Activated CD8-positive, alpha-beta T cell treated with anti-CD3 and anti-CD28 coated beads, Interleukin-2, amount 10 ng/mL, durations not matched to agents 7 days and 5 days (primary cell): ENCODE measurements at regions not wholly inside any gene's neighbourhood (a gene's known extent, or its start where the extent isn't known, plus 50 kb on each side); places are given as distances from the start of the nearest gene placed in this dataset.
"Not testable (repeated sequence)": the region's sequence is repeated elsewhere in the genome, so short reads cannot be mapped to it uniquely, and the experiment has no call there.

Experiments used
- ATAC-seq: fragments of 150-1000 bp; cut with Tn5 transposase; one replicate; pipeline ENCODE4 v1.10.0; 2021; ENCODE audit warnings: moderate library complexity
- CTCF ChIA-PET: fragments of 350-600 bp; sonication (Branson Sonifier 250); formaldehyde crosslinking; loops from one replicate; lab custom pipeline; 2021; ENCODE audit warnings: antibody characterized with exemption; lab: Charles Lee
- POLR2A ChIA-PET: fragments of 350-600 bp; sonication (Branson Sonifier 250); formaldehyde crosslinking; loops from one replicate; lab custom pipeline; 2021; ENCODE audit warnings: antibody characterized with exemption; lab: Charles Lee
- DNase-seq: peaks from one replicate; pipeline ENCODE4 v3.0.0-alpha.2; 2020
- H3K27ac Mint-ChIP-seq: one replicate; pipeline ENCODE4 v1.8.0; 2021; ENCODE audit warnings: mild to moderate bottlenecking, mixed read lengths
- H3K27me3 Mint-ChIP-seq: one replicate; pipeline ENCODE4 v1.8.0; 2021; ENCODE audit warnings: low read depth, mixed read lengths
- H3K36me3 Mint-ChIP-seq: one replicate; pipeline ENCODE4 v1.8.0; 2021; ENCODE audit warnings: low read depth, mixed read lengths
- H3K4me1 Mint-ChIP-seq: one replicate; pipeline ENCODE4 v1.8.0; 2021; ENCODE audit warnings: low read depth, mixed read lengths
- H3K4me3 Mint-ChIP-seq: one replicate; pipeline ENCODE4 v1.8.0; 2021; ENCODE audit warnings: mild to moderate bottlenecking, mixed read lengths
- H3K9me3 Mint-ChIP-seq: one replicate; pipeline ENCODE4 v1.8.0; 2022; ENCODE audit warnings: mixed read lengths; ENCODE audit not compliant: insufficient read depth

GRCh38 chr9:78994471-78994870 lies 577.3 kb upstream of the TLE4 start:
- no peak for DNase-seq
- Mint-ChIP-seq H3K4me3 (no peak overlapping the region), H3K27me3 (no peaks in the 10 kb centered on the region), H3K36me3 (no peaks in the 10 kb centered on the region), H3K4me1 (no peaks in the 10 kb centered on the region), H3K27ac (no peak overlapping the region), H3K9me3 (no peaks in the 10 kb centered on the region)
- ChIA-PET CTCF (no interaction called here), POLR2A (no interaction called here)
- no peak for ATAC-seq

- H3K36me3 Mint-ChIP-seq, H3K27me3 Mint-ChIP-seq, DNase-seq, ATAC-seq, H3K27ac Mint-ChIP-seq, H3K4me3 Mint-ChIP-seq, POLR2A ChIA-PET, H3K9me3 Mint-ChIP-seq, CTCF ChIA-PET, H3K4me1 Mint-ChIP-seq: not testable (repeated sequence)
Observed at GRCh38 chr9:78994974-78995373, 576.8 kb upstream of the TLE4 start.

DNA sequence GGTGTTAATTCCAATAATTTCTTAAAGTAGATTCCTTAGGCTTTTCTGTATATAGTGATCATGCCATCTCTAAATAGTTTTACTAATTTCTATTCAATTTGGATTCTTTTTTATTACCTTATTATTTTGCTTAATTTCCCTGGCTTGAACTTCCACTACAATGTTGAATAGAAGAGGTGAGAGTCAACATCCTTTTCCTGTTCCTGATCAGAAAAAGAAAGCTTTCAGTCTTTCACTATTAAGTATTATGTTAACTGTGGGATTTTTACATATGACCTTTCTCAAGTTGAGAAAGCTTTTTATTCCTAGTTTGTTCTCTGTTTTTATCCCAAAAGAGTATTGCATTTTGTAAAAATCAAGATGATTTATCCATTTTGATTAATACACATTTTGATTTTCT lies 574.5 kb upstream of the TLE4 start:
- ATAC-seq (no peak), DNase-seq (no peak)
- H3K9me3 Mint-ChIP-seq: no peaks in the 10 kb centered on the region
- H3K4me1 Mint-ChIP-seq: no peaks in the 10 kb centered on the region
- H3K36me3 Mint-ChIP-seq: no peaks in the 10 kb centered on the region
- no peak overlapping the region for H3K4me3 Mint-ChIP-seq
- H3K27ac Mint-ChIP-seq: no peak overlapping the region
- no peaks in the 10 kb centered on the region for H3K27me3 Mint-ChIP-seq
- CTCF ChIA-PET: no interaction called here
- POLR2A ChIA-PET: no interaction called here

GRCh38 chr9:79000230-79001002 lies 571.3 kb upstream of the TLE4 start:
- no peak overlapping the region for H3K4me3 Mint-ChIP-seq
- no peak for ATAC-seq
- no peak for DNase-seq
- no peaks in the 10 kb centered on the region for H3K9me3 Mint-ChIP-seq
- ChIA-PET POLR2A (no interaction called here), CTCF (no interaction called here)
- H3K27me3 Mint-ChIP-seq: no peaks in the 10 kb centered on the region
- no peaks in the 10 kb centered on the region for H3K36me3 Mint-ChIP-seq
- no peaks in the 10 kb centered on the region for H3K4me1 Mint-ChIP-seq
- no peak overlapping the region for H3K27ac Mint-ChIP-seq

GRCh38 chr9:79001012-79001411 lies 570.8 kb upstream of the TLE4 start:
- ChIA-PET CTCF (no interaction called here), POLR2A (no interaction called here)
- DNase-seq (no peak), ATAC-seq (no peak)
- Mint-ChIP-seq H3K27ac (no peak overlapping the region), H3K4me3 (no peak overlapping the region), H3K9me3 (no peaks in the 10 kb centered on the region), H3K4me1 (no peaks in the 10 kb centered on the region), H3K27me3 (no peaks in the 10 kb centered on the region), H3K36me3 (no peaks in the 10 kb centered on the region)

GRCh38 chr9:79003514-79003913 lies 568.3 kb upstream of the TLE4 start:
- no peaks in the 10 kb centered on the region for H3K36me3 Mint-ChIP-seq
- no peaks in the 10 kb centered on the region for H3K4me1 Mint-ChIP-seq
- no peak for DNase-seq
- ChIA-PET POLR2A (no interaction called here), CTCF (no interaction called here)
- no peaks in the 10 kb centered on the region for H3K27me3 Mint-ChIP-seq
- no peak overlapping the region for H3K4me3 Mint-ChIP-seq
- H3K27ac Mint-ChIP-seq: no peak overlapping the region
- no peak for ATAC-seq
- H3K9me3 Mint-ChIP-seq: no peaks in the 10 kb centered on the region

DNA sequence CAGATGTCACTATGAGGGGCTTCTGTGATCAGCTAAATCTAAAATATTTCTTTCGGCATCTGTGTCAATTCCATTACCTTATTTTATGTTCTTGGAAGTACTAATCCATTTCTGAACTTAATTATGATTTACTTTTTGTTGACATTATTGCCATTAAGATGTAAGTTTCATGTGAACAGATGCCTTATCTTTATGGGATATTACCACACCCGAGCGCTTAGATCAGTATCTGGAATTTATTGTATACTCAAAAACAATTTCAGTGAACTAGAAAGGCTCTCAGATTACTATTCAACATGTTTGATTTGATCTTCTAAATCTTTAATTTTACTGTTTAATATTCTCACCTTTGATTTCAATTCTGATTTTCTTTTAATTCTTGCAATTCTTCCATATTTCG lies 567.7 kb upstream of the TLE4 start:
- Mint-ChIP-seq H3K9me3 (no peaks in the 10 kb centered on the region), H3K4me3 (no peak overlapping the region), H3K27me3 (no peaks in the 10 kb centered on the region), H3K36me3 (no peaks in the 10 kb centered on the region), H3K27ac (no peak overlapping the region), H3K4me1 (no peaks in the 10 kb centered on the region)
- CTCF ChIA-PET: no interaction called here
- no peak for ATAC-seq
- no peak for DNase-seq
- POLR2A ChIA-PET: no interaction called here

- ChIA-PET CTCF (no interaction called here), POLR2A (no interaction called here)
- no peak overlapping the region for H3K4me3 Mint-ChIP-seq
- no peak overlapping the region for H3K27ac Mint-ChIP-seq
- H3K27me3 Mint-ChIP-seq: no peaks in the 10 kb centered on the region
- no peaks in the 10 kb centered on the region for H3K4me1 Mint-ChIP-seq
- H3K36me3 Mint-ChIP-seq: no peaks in the 10 kb centered on the region
- no peaks in the 10 kb centered on the region for H3K9me3 Mint-ChIP-seq
- ATAC-seq (no peak), DNase-seq (no peak)
Observed at GRCh38 chr9:79006546-79006945, 565.2 kb upstream of the TLE4 start.

DNA sequence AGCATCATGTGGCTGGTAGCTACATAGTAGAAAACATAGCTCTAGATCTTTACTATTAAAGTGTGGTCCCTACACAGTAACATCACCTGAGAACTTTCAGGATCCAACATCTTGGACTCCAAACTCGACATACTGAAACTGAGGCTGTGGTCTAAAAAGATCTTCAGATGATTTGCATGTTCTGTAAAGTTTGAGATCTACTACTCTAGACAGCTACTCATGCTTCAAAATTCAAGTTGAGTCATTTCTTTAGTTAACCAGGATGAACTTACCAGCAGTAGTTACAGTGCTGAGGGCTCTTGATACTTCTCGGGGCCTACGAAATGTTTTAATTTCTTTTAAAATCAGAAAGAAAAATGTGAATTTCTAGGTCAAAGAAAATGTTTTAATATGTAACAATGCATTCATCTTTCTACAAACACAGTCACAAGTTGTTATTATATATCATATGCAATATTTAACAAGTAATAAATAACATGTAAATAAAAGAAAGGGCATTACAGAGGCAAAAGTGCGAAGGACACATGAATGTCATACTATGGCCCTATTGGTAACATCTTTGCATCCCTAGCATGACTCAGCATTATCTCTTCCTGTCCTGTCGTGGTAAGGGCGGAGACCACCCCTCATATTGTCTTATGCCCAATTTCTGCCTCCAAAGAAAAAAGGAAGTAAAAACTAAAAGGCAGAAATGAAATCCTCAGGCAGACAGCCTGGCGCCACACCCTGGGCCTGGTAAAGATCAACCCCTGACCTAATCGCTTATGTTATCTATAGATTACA lies 563.9 kb upstream of the TLE4 start:
- Mint-ChIP-seq H3K27ac (no peak overlapping the region), H3K4me3 (no peak overlapping the region), H3K9me3 (no peaks in the 10 kb centered on the region), H3K27me3 (no peaks in the 10 kb centered on the region), H3K36me3 (no peaks in the 10 kb centered on the region), H3K4me1 (no peaks in the 10 kb centered on the region)
- no peak for DNase-seq
- ChIA-PET CTCF (no interaction called here), POLR2A (no interaction called here)
- no peak for ATAC-seq

DNA sequence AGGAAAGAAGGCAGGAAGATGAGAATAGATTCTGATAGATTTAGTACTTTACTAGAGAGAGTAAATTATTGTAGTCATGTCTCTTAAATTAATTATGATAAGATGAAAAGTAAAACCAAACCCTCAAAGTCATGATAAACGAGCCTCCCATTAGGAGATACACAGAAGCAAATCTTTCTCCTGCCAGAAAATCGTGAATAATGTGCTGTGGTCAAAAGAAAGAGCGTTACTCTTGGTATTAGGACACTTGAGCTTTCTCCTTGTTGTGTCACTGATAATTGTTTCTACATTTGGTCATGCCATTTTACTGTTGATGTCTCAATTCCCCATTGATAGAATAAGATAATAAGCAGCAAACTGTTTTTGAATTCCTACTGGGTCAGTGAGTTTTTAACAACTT lies 562.8 kb upstream of the TLE4 start:
- H3K9me3 Mint-ChIP-seq: no peaks in the 10 kb centered on the region
- ATAC-seq (no peak), DNase-seq (no peak)
- POLR2A ChIA-PET: no interaction called here
- H3K27ac Mint-ChIP-seq: no peak overlapping the region
- H3K4me1 Mint-ChIP-seq: no peaks in the 10 kb centered on the region
- no peaks in the 10 kb centered on the region for H3K36me3 Mint-ChIP-seq
- no peaks in the 10 kb centered on the region for H3K27me3 Mint-ChIP-seq
- no peak overlapping the region for H3K4me3 Mint-ChIP-seq
- CTCF ChIA-PET: no interaction called here

- no peaks in the 10 kb centered on the region for H3K4me1 Mint-ChIP-seq
- DNase-seq (no peak), ATAC-seq (no peak)
- H3K27me3 Mint-ChIP-seq: no peaks in the 10 kb centered on the region
- no peaks in the 10 kb centered on the region for H3K9me3 Mint-ChIP-seq
- no peaks in the 10 kb centered on the region for H3K36me3 Mint-ChIP-seq
- H3K27ac Mint-ChIP-seq: no peak overlapping the region
- POLR2A ChIA-PET: no interaction called here
- CTCF ChIA-PET: no interaction called here
- H3K4me3 Mint-ChIP-seq: no peak overlapping the region
Observed at GRCh38 chr9:79011461-79011860, 560.3 kb upstream of the TLE4 start.

DNA sequence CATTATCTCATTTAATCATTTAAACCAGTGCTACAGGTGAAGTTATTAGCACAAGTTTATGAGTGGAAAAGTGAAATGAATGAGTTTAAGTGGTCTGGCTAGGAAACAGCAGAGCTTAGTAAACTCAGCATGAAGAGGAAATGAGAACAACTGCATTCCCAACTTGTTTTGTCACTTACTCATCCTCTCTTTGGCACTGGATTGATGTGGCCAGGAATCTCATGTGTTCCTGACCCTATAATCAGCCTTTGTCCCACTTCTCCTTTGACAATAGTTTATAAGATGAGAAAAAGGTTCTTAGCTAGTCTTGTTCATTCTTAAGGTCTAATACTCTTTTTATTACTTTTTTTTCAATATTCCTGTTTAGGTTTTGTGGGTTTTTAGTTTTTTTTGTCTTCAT lies 559.2 kb upstream of the TLE4 start:
- Mint-ChIP-seq H3K9me3 (no peaks in the 10 kb centered on the region), H3K36me3 (no peaks in the 10 kb centered on the region), H3K4me3 (no peak overlapping the region), H3K27me3 (no peaks in the 10 kb centered on the region), H3K27ac (no peak overlapping the region), H3K4me1 (no peaks in the 10 kb centered on the region)
- no peak for ATAC-seq
- ChIA-PET POLR2A (no interaction called here), CTCF (no interaction called here)
- no peak for DNase-seq
